Liver (tissue), 3 donors: ENCODE measurements at regions not wholly inside any gene's neighbourhood (a gene's known extent, or its start where the extent isn't known, plus 50 kb on each side); places are given as distances from the start of the nearest gene placed in this dataset.

ENCODE experiments used
- FOXA2 ChIP-seq: IDR thresholded peaks from 2 replicates; pipeline ENCODE4 v1.6.1; 2016; ENCODE audit warnings: antibody characterized with exemption
- MAX ChIP-seq: IDR thresholded peaks from 2 replicates; pipeline ENCODE4 v1.6.1; 2016; ENCODE audit warnings: antibody characterized with exemption
- RAD21 ChIP-seq, 2 donors: IDR thresholded peaks; 2 replicates each; pipeline ENCODE4 v1.6.1; 2016; ENCODE audit warnings: antibody characterized with exemption in 2 of 2, mild to moderate bottlenecking in 2 of 2
- REST ChIP-seq: IDR thresholded peaks from 2 replicates; pipeline ENCODE4 v1.6.1; 2016; ENCODE audit warnings: antibody characterized with exemption, mild to moderate bottlenecking
- YY1 ChIP-seq: IDR thresholded peaks from 2 replicates; pipeline ENCODE4 v1.6.1; 2016; ENCODE audit warnings: antibody characterized with exemption, mild to moderate bottlenecking
- TF ChIP-seq, protein P1 (sequence below): fragments of 150-350 bp; IDR thresholded peaks from 2 replicates; pipeline ENCODE4 v1.5.1; 2017; ENCODE audit warnings: improper control_type of control experiment, low read depth, low read length; ENCODE audit not compliant: missing input control
- donor health status: healthy.
- donor health status: healthy.

GRCh38 chr4:136112116-136112515 lies 1420.2 kb downstream of the PCDH18 start:
- TF ChIP-seq RAD21 (IDR thresholded peaks at IDR 0.05) (no peak), YY1 (no peak), REST (no peak), MAX (no peak), FOXA2 (no peak)
- TF ChIP-seq, protein P1, sequence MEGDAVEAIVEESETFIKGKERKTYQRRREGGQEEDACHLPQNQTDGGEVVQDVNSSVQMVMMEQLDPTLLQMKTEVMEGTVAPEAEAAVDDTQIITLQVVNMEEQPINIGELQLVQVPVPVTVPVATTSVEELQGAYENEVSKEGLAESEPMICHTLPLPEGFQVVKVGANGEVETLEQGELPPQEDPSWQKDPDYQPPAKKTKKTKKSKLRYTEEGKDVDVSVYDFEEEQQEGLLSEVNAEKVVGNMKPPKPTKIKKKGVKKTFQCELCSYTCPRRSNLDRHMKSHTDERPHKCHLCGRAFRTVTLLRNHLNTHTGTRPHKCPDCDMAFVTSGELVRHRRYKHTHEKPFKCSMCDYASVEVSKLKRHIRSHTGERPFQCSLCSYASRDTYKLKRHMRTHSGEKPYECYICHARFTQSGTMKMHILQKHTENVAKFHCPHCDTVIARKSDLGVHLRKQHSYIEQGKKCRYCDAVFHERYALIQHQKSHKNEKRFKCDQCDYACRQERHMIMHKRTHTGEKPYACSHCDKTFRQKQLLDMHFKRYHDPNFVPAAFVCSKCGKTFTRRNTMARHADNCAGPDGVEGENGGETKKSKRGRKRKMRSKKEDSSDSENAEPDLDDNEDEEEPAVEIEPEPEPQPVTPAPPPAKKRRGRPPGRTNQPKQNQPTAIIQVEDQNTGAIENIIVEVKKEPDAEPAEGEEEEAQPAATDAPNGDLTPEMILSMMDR: no peak
